ENCODE measurements at regions not wholly inside any gene's neighbourhood (a gene's known extent, or its start where the extent isn't known, plus 50 kb on each side); places are given as distances from the start of the nearest gene placed in this dataset.

- H3K27me3 ChIP-seq (ENCODE audit: control insufficient read depth in 3 of 3, insufficient read depth in 3 of 3, low read length in 2 of 3), result no peaks in the 10 kb centered on the region
- 91 to 93% methylated on average over 1 of the region's 1 CpG for WGBS, 2 donors
- no peaks in the 10 kb centered on the region for H3K4me1 ChIP-seq (ENCODE audit: control insufficient read depth in 5 of 5, insufficient read depth in 5 of 5, low read length in 5 of 5)
- ATAC-seq (ENCODE audit: insufficient read depth, low FRiP score), result no peak
- H3K9me3 ChIP-seq (ENCODE audit: control insufficient read depth in 4 of 4, insufficient read depth in 3 of 4, low read length in 3 of 4), result peaks cover 0 to 2% (median 0%) of the 10 kb centered on the region in 4 donors
- DNase-seq, result no peak
- H3K9ac ChIP-seq (ENCODE audit: insufficient read depth in 1 of 2, low read length in 2 of 2), result no peak overlapping the region
- TF ChIP-seq, protein P1, sequence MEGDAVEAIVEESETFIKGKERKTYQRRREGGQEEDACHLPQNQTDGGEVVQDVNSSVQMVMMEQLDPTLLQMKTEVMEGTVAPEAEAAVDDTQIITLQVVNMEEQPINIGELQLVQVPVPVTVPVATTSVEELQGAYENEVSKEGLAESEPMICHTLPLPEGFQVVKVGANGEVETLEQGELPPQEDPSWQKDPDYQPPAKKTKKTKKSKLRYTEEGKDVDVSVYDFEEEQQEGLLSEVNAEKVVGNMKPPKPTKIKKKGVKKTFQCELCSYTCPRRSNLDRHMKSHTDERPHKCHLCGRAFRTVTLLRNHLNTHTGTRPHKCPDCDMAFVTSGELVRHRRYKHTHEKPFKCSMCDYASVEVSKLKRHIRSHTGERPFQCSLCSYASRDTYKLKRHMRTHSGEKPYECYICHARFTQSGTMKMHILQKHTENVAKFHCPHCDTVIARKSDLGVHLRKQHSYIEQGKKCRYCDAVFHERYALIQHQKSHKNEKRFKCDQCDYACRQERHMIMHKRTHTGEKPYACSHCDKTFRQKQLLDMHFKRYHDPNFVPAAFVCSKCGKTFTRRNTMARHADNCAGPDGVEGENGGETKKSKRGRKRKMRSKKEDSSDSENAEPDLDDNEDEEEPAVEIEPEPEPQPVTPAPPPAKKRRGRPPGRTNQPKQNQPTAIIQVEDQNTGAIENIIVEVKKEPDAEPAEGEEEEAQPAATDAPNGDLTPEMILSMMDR (IDR thresholded peaks at IDR 0.05; ENCODE audit: control extremely low read depth, extremely low read depth), result no peak
- H3K36me3 ChIP-seq (ENCODE audit: control insufficient read depth in 4 of 4, insufficient read depth in 4 of 4, low read length in 4 of 4), result no peaks in the 10 kb centered on the region
- no peak overlapping the region for H3K27ac ChIP-seq (ENCODE audit: low read depth in 1 of 2, low read length in 1 of 2)
- no peak overlapping the region for H3K4me3 ChIP-seq
Measured at GRCh38 chr3:162879021-162879562, 1382.5 kb downstream of the OTOL1 start.

GRCh38 chr3:162884373-162884772 is 1387.8 kb downstream of the OTOL1 start:
- TF ChIP-seq, protein P1 (IDR thresholded peaks at IDR 0.05; ENCODE audit: control extremely low read depth, extremely low read depth), result no peak
- no peaks in the 10 kb centered on the region for H3K4me1 ChIP-seq (ENCODE audit: control insufficient read depth in 5 of 5, insufficient read depth in 5 of 5, low read length in 5 of 5)
- no peaks in the 10 kb centered on the region for H3K36me3 ChIP-seq (ENCODE audit: control insufficient read depth in 4 of 4, insufficient read depth in 4 of 4, low read length in 4 of 4)
- no peak overlapping the region for H3K9ac ChIP-seq (ENCODE audit: insufficient read depth in 1 of 2, low read length in 2 of 2)
- H3K9me3 ChIP-seq (ENCODE audit: control insufficient read depth in 4 of 4, insufficient read depth in 3 of 4, low read length in 3 of 4), result no peaks in the 10 kb centered on the region
- H3K4me3 ChIP-seq, result no peak overlapping the region
- WGBS, 2 donors, result 53 to 78% methylated on average over 2 of the region's 2 CpGs
- no peaks in the 10 kb centered on the region for H3K27me3 ChIP-seq (ENCODE audit: control insufficient read depth in 3 of 3, insufficient read depth in 3 of 3, low read length in 2 of 3)
- DNase-seq (no peak), ATAC-seq (ENCODE audit: insufficient read depth, low FRiP score) (no peak)
- H3K27ac ChIP-seq (ENCODE audit: low read depth in 1 of 2, low read length in 1 of 2), result no peak overlapping the region

DNA sequence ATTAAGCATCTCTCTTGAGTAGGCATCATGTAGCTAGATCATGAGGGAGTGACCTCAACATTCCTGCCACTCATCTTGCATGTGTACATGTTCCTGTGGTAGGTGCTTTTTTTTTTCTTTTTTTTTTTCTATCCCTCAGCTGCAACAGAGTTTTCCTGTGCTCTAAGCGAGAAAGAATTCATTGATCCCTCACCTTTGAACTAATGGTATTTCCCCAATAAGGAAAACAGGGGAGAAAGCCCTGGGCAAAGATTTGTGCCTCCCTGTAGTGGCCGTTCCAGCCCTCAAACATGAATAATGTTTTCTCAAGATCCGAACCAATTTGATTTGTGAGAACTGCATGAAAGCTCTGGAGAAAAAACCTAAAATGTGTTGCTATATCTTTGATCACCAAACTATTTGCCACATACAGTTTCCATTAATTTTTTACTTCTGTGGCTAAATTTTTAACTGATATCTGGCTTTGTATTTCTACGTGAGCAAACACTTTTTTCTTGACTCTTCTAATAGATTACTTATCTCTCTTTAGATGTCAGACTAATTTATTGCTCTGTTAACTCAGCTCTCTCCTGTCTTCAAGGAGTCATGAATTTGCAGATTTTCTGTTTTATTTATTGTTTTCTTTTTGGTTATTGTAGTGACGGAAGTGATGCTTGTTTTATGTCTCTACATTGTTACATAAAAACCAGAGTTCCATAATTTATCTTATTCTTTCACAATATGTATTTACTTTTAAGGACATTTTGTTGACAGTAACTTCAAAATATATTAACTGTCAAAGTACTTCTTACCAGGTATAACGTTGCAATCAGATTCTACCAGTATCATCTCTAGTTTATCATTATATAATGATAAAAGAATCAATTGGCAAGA is 1396.5 kb downstream of the OTOL1 start:
- Histone ChIP-seq H3K4me3 (no peak overlapping the region), H3K27ac (ENCODE audit: low read depth in 1 of 2, low read length in 1 of 2) (no peak overlapping the region), H3K9ac (ENCODE audit: insufficient read depth in 1 of 2, low read length in 2 of 2) (no peak overlapping the region), H3K36me3 (ENCODE audit: control insufficient read depth in 4 of 4, insufficient read depth in 4 of 4, low read length in 4 of 4) (no peaks in the 10 kb centered on the region), H3K4me1 (ENCODE audit: control insufficient read depth in 5 of 5, insufficient read depth in 5 of 5, low read length in 5 of 5) (no peaks in the 10 kb centered on the region), H3K9me3 (ENCODE audit: control insufficient read depth in 4 of 4, insufficient read depth in 3 of 4, low read length in 3 of 4) (peaks cover 0 to 13% (median 0%) of the 10 kb centered on the region in 4 donors), H3K27me3 (ENCODE audit: control insufficient read depth in 3 of 3, insufficient read depth in 3 of 3, low read length in 2 of 3) (no peaks in the 10 kb centered on the region)
- DNase-seq, result no peak
- WGBS, 2 donors, result 49 to 75% methylated on average over 6 of the region's 6 CpGs
- TF ChIP-seq, protein P1 (IDR thresholded peaks at IDR 0.05; ENCODE audit: control extremely low read depth, extremely low read depth), result no peak
- no peak for ATAC-seq (ENCODE audit: insufficient read depth, low FRiP score)
